ENCODE measurements at regions not wholly inside any gene's neighbourhood (a gene's known extent, or its start where the extent isn't known, plus 50 kb on each side); places are given as distances from the start of the nearest gene placed in this dataset.

DNA sequence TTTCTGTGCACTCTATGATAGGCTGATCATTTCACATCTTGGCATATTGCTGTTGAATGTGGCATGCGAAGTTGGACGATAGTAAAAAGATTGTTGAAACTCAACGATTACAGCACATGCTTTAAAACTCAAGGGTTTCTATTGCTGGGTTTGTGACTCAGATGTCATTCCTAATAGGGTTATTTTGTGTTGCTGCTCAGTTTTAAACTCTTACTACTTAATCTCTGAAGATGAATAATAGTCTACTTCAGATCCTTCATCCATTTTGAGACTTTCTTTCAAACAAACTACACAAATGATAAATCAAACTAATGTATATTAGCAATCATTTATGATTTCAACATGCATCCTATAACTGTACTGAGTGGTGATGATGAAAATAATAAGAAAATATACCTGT lies 71.3 kb upstream of the MBNL1 start:
- no peaks in the 10 kb centered on the region for H3K27me3 Mint-ChIP-seq
- no peak overlapping the region for H3K4me3 Mint-ChIP-seq
- H3K9me3 Mint-ChIP-seq: no peaks in the 10 kb centered on the region
- H3K36me3 Mint-ChIP-seq: no peaks in the 10 kb centered on the region
- peaks cover 5% of the 10 kb centered on the region for H3K4me1 Mint-ChIP-seq (ENCODE audit: unreplicated experiment)
- no peak for DNase-seq (ENCODE audit: extremely low spot score, unreplicated experiment)
- TF ChIP-seq CTCF (conservative IDR thresholded peaks at IDR 0.05): no peak
- no peak overlapping the region for H3K27ac Mint-ChIP-seq

DNA sequence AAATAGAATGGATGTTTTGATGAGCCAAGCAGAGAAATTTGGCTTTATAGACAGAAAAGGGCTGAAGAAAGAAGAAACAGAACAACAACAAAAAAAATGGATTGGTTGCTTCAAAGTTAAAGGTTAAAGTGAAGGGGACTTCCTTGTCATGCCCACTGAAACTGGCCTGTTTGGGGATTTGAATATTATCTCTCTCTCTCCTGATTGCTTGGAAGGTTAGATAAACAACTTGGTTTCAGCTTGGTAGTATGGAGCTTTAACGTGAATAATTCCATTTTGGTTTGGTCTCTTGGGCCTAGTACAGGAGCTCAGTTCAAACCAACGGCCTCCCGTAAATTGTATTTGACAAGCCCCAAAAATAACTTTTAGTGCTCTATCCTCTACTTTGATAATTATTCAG lies 70.8 kb upstream of the MBNL1 start:
- H3K4me3 Mint-ChIP-seq: no peak overlapping the region
- H3K9me3 Mint-ChIP-seq: no peaks in the 10 kb centered on the region
- no peak for TF ChIP-seq CTCF (conservative IDR thresholded peaks at IDR 0.05)
- H3K4me1 Mint-ChIP-seq (ENCODE audit: unreplicated experiment): peaks cover 7% of the 10 kb centered on the region
- H3K27me3 Mint-ChIP-seq: no peaks in the 10 kb centered on the region
- H3K27ac Mint-ChIP-seq: no peak overlapping the region
- H3K36me3 Mint-ChIP-seq: no peaks in the 10 kb centered on the region
- no peak for DNase-seq (ENCODE audit: extremely low spot score, unreplicated experiment)

- H3K4me3 Mint-ChIP-seq: no peak overlapping the region
- H3K36me3 Mint-ChIP-seq: no peaks in the 10 kb centered on the region
- no peak for TF ChIP-seq CTCF (conservative IDR thresholded peaks at IDR 0.05)
- no peak overlapping the region for H3K27ac Mint-ChIP-seq
- peaks cover 14% of the 10 kb centered on the region for H3K4me1 Mint-ChIP-seq (ENCODE audit: unreplicated experiment)
- no peaks in the 10 kb centered on the region for H3K9me3 Mint-ChIP-seq
- no peaks in the 10 kb centered on the region for H3K27me3 Mint-ChIP-seq
- no peak for DNase-seq (ENCODE audit: extremely low spot score, unreplicated experiment)
Measured at GRCh38 chr3:152198665-152199064, 70.1 kb upstream of the MBNL1 start.

DNA sequence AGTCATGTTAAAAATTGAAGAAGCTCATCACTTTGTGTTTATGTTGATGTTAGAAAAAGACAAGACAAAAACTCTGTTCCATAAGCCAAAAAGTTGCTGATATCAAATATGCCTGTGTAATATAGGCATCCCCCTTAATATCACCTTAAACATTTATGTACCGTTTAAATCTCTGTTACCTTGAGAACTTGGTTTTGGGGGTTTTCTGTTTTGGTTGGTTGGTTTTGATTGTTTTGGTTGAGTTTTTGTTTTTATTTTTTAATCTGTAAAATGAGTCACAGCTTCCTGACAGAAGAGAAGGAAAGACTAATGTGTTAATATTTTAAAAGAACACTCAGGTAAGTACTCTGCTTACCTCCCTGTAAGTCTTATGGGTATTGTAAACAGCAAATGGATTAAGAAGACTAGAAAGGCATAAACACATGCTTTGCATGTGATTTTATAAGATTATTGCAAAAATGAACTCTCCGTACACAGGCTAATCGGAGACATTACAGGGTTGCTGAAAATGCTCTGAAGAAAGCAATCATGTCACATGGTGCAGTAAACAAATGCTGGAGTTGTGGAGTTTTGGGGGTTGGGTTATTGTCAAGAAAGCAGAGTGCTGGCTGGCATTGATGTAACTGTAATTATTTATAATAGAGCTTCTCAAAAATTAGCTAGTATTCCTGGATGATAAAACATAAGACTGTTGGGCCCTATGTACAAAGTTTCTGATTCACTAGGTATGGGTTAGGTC lies 69.5 kb upstream of the MBNL1 start:
- H3K27me3 Mint-ChIP-seq: no peaks in the 10 kb centered on the region
- peaks cover 14% of the 10 kb centered on the region for H3K4me1 Mint-ChIP-seq (ENCODE audit: unreplicated experiment)
- H3K9me3 Mint-ChIP-seq: no peaks in the 10 kb centered on the region
- no peak for TF ChIP-seq CTCF (conservative IDR thresholded peaks at IDR 0.05)
- H3K36me3 Mint-ChIP-seq: no peaks in the 10 kb centered on the region
- H3K4me3 Mint-ChIP-seq: no peak overlapping the region
- H3K27ac Mint-ChIP-seq: no peak overlapping the region
- DNase-seq (ENCODE audit: extremely low spot score, unreplicated experiment): no peak

- Mint-ChIP-seq H3K4me1 (ENCODE audit: unreplicated experiment) (peaks cover 14% of the 10 kb centered on the region), H3K9me3 (no peaks in the 10 kb centered on the region), H3K4me3 (no peak overlapping the region), H3K36me3 (no peaks in the 10 kb centered on the region), H3K27ac (no peak overlapping the region), H3K27me3 (no peaks in the 10 kb centered on the region)
- TF ChIP-seq CTCF (conservative IDR thresholded peaks at IDR 0.05): no peak
- no peak for DNase-seq (ENCODE audit: extremely low spot score, unreplicated experiment)
Measured at GRCh38 chr3:152200476-152201420, 68.0 kb upstream of the MBNL1 start.
